Neural cell (in vitro differentiated cells): ENCODE measurements at regions not wholly inside any gene's neighbourhood (a gene's known extent, or its start where the extent isn't known, plus 50 kb on each side); places are given as distances from the start of the nearest gene placed in this dataset.

ENCODE experiments used
- H2AFZ ChIP-seq: fragments of 200-600, 300-800 bp; sonication (generic), shearing (Covaris generic); 2 replicates; pipeline ENCODE4 v1.6.0; 2014; ENCODE audit warnings: low read depth, mild to moderate bottlenecking, antibody characterized with exemption, low read length, moderate library complexity
- H3F3A ChIP-seq: fragments of 200-600 bp; shearing (Covaris generic); 2 replicates; pipeline ENCODE4 v1.6.1; 2016; ENCODE audit warnings: mild to moderate bottlenecking, moderate library complexity, mixed read lengths, antibody characterized with exemption, low read length; ENCODE audit not compliant: insufficient read depth, poor library complexity, severe bottlenecking
- H3K27ac ChIP-seq: fragments of 200-600, 300-800 bp; sonication (generic), shearing (Covaris generic); 2 replicates; pipeline ENCODE4 v1.5.1; 2014; ENCODE audit warnings: mild to moderate bottlenecking, low read length, moderate library complexity
- H3K27me3 ChIP-seq: fragments of 300-800, 200-600 bp; sonication (generic), shearing (Covaris generic); 2 replicates; pipeline ENCODE4 v1.6.0; 2014; ENCODE audit warnings: mild to moderate bottlenecking, low read depth, low read length, moderate library complexity; ENCODE audit not compliant: insufficient read depth
- H3K36me3 ChIP-seq: fragments of 300-800, 200-600 bp; sonication (generic), shearing (Covaris generic); 2 replicates; pipeline ENCODE4 v1.5.1; 2014; ENCODE audit warnings: mild to moderate bottlenecking, antibody characterized with exemption, low read length, moderate library complexity; ENCODE audit not compliant: insufficient read depth
- H3K4me2 ChIP-seq: fragments of 300-800, 200-600 bp; sonication (generic), shearing (Covaris generic); 2 replicates; pipeline ENCODE4 v1.6.0; 2014; ENCODE audit warnings: mild to moderate bottlenecking, low read length
- H3K4me3 ChIP-seq: fragments of 300-800, 200-600 bp; sonication (generic), shearing (Covaris generic); 2 replicates; pipeline ENCODE4 v1.5.1; 2014; ENCODE audit warnings: mild to moderate bottlenecking, low read length, moderate library complexity
- H3K79me2 ChIP-seq: fragments of 200-600 bp; shearing (Covaris generic); replicated peaks from 2 replicates; pipeline ENCODE4 v1.6.0; 2014; ENCODE audit warnings: mild to moderate bottlenecking, low read length, moderate library complexity; ENCODE audit not compliant: insufficient read depth
- H3K9ac ChIP-seq: fragments of 300-800, 200-600 bp; sonication (generic), shearing (Covaris generic); 2 replicates; pipeline ENCODE4 v1.6.1; 2016; ENCODE audit warnings: mild to moderate bottlenecking, low read length, mixed read lengths
- H3K9me2 ChIP-seq: fragments of 200-600 bp; shearing (Covaris generic); 2 replicates; pipeline ENCODE4 v1.6.1; 2016; ENCODE audit warnings: mild to moderate bottlenecking, low read length, mixed read lengths; ENCODE audit not compliant: insufficient read depth
- H3K9me3 ChIP-seq: fragments of 200-600, 300-800 bp; sonication (generic), shearing (Covaris generic); 2 replicates; pipeline ENCODE4 v1.6.1; 2016; ENCODE audit warnings: mild to moderate bottlenecking, mixed run types, low read length, moderate library complexity, mixed read lengths
- H4K20me1 ChIP-seq: fragments of 200-600 bp; shearing (Covaris generic); 2 replicates; pipeline ENCODE4 v1.6.1; 2016; ENCODE audit warnings: mild to moderate bottlenecking, mixed run types; ENCODE audit not compliant: insufficient read depth
- CTCF ChIP-seq: fragments of 450-650 bp; IDR thresholded peaks from 2 replicates; pipeline ENCODE4 v1.5.1; 2014; ENCODE audit warnings: antibody characterized with exemption, mild to moderate bottlenecking, moderate library complexity; ENCODE audit not compliant: poor library complexity, severe bottlenecking
- EP300 ChIP-seq: fragments of 450-650 bp; conservative IDR thresholded peaks from 2 replicates; pipeline ENCODE4 v1.6.1; 2014; ENCODE audit warnings: antibody characterized with exemption, mild to moderate bottlenecking, moderate library complexity; ENCODE audit not compliant: poor library complexity, severe bottlenecking
- EZH2 ChIP-seq: fragments of 200-600, 300-800 bp; shearing (Covaris generic), sonication (generic); IDR thresholded peaks from 2 replicates; pipeline ENCODE4 v1.6.1; 2014; ENCODE audit warnings: antibody characterized with exemption, low read length, borderline replicate concordance, mild to moderate bottlenecking; ENCODE audit not compliant: insufficient read depth, poor library complexity, severe bottlenecking
- MXI1 ChIP-seq: fragments of 450-650 bp; conservative IDR thresholded peaks from 2 replicates; pipeline ENCODE4 v1.6.1; 2014; ENCODE audit warnings: antibody characterized with exemption, mild to moderate bottlenecking; ENCODE audit not compliant: poor library complexity, severe bottlenecking
- POLR2AphosphoS5 ChIP-seq: IDR thresholded peaks from 2 replicates; pipeline ENCODE4 v1.6.1; 2012
- RAD21 ChIP-seq: fragments of 450-650 bp; conservative IDR thresholded peaks from 2 replicates; pipeline ENCODE4 v1.6.1; 2014; ENCODE audit warnings: antibody characterized with exemption, mild to moderate bottlenecking, moderate library complexity
- REST ChIP-seq: IDR thresholded peaks from 2 replicates; pipeline ENCODE4 v1.6.1; 2012; ENCODE audit warnings: borderline replicate concordance
- SMC3 ChIP-seq: fragments of 450-650 bp; conservative IDR thresholded peaks from 2 replicates; pipeline ENCODE4 v1.6.1; 2014; ENCODE audit warnings: antibody characterized with exemption, mild to moderate bottlenecking, moderate library complexity; ENCODE audit not compliant: poor library complexity
- TAF1 ChIP-seq: IDR thresholded peaks from 2 replicates; pipeline ENCODE4 v1.6.1; 2012; ENCODE audit warnings: low read depth

- Histone ChIP-seq H3K36me3 (no peaks in the 10 kb centered on the region), H3K9me3 (no peaks in the 10 kb centered on the region), H3K9ac (no peak overlapping the region), H2AFZ (no peak overlapping the region), H3K27me3 (no peaks in the 10 kb centered on the region), H3K4me3 (no peak overlapping the region), H4K20me1 (no peaks in the 10 kb centered on the region), H3K9me2 (no peaks in the 10 kb centered on the region), H3K4me2 (no peak overlapping the region), H3K79me2 (no peaks in the 10 kb centered on the region), H3K27ac (no peak overlapping the region), H3F3A (no peaks in the 10 kb centered on the region)
- no peak for TF ChIP-seq EP300
- no peak for TF ChIP-seq CTCF
- TF ChIP-seq RAD21 = no peak
- no peak for TF ChIP-seq SMC3
- TF ChIP-seq TAF1 = no peak
- TF ChIP-seq MXI1 = no peak
- no peak for TF ChIP-seq POLR2AphosphoS5
- no peak for TF ChIP-seq EZH2
- TF ChIP-seq REST = no peak
These were observed 873.1 kb upstream of the TMPRSS15 start for GRCh38 chr21:19276665-19277064.

- H3K27ac ChIP-seq = no peak overlapping the region
- no peaks in the 10 kb centered on the region for H3K79me2 ChIP-seq
- H4K20me1 ChIP-seq = no peaks in the 10 kb centered on the region
- H3K27me3 ChIP-seq = no peaks in the 10 kb centered on the region
- TF ChIP-seq EP300 = no peak
- no peak for TF ChIP-seq EZH2
- no peak for TF ChIP-seq CTCF
- TF ChIP-seq MXI1 = no peak
- no peak for TF ChIP-seq SMC3
- TF ChIP-seq REST = no peak
- no peaks in the 10 kb centered on the region for H3F3A ChIP-seq
- no peak overlapping the region for H3K9ac ChIP-seq
- no peaks in the 10 kb centered on the region for H3K36me3 ChIP-seq
- H2AFZ ChIP-seq = no peak overlapping the region
- H3K9me2 ChIP-seq = no peaks in the 10 kb centered on the region
- H3K9me3 ChIP-seq = no peaks in the 10 kb centered on the region
- H3K4me2 ChIP-seq = no peak overlapping the region
- H3K4me3 ChIP-seq = no peak overlapping the region
These were observed 883.3 kb upstream of the TMPRSS15 start for GRCh38 chr21:19286876-19287275.
